NCI-H2171 treated with DMSO at 0.1 percent for 48 hours (cell line): ENCODE measurements at regions not wholly inside any gene's neighbourhood (a gene's known extent, or its start where the extent isn't known, plus 50 kb on each side); places are given as distances from the start of the nearest gene placed in this dataset.
A peak's percentile ranks its signal among the peaks of the same experiment; 100 is the strongest.

Experiments
- DNase-seq: peaks from one replicate; lab custom pipeline; 2025; lab: John Stamatoyannopoulos, UW

DNA sequence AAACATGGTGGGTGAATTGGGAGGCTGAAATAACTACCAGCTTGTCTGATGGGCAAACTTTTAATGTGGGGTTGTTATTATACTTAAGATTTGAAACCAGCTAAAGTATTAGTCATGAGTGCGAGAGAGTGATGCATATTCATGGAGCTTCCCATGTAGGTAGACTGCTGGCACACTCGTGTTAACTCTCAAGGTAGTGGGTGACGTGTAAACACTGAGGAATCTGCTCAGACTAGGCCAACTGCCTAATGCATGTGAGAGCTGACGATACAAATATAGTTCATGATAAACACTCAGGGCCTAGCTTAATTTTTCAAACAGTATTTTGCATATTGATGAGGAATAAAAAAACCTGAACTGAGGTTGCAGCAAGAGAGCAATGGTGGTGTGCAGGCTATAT is 1165.7 kb upstream of the PIK3C3 start:
- no peak for DNase-seq

DNA sequence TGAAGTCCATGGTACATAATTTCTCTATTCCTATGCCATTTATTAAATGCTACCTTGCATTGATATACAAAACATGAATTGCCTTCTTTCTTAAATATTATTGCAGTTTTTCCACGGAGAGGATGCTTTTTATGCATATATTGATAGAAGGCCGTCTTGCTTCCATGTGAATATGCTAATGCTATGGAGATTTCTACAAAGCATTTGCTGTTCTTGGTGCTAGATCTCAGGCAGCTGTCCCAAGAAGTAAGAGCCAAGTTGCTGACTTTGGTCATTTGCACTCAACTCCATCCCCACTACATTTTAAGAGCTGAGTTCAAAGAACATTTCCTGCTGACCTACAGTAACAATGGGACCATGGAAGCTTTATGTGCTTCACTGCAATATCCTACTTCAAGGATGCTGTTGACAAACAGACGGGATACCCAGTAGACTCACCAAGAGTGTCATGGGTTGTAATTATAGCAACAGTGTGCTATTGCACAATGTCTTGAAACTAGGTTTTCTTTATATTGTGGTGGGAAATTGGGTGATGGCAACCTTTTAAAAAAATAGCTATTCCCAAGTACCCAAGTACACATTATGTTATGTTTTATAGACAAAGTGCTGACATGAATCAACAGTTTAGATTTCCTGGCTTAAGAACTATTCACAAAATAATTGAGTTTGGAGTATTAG is 1172.4 kb upstream of the PIK3C3 start:
- no peak for DNase-seq

DNA sequence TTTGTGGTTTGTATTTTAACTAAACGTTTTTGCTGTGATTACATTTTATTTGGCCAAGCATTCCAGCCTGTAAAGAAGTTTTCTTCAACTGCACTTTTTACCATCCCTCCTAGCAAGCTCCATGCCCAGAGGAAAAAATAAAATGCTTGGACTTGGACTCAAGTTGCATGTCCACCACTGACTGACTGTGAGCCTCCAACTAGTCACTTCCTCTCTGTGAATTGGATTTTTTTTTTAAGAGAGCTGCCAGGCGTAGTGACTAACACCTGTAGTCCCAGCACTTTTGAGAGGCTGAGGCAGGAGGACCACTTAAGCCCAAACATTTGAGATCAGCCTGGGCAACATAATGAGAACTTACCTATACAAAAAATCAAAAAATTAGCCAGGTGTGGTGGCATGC is 1185.2 kb upstream of the PIK3C3 start:
- DNase-seq = no peak

DNA sequence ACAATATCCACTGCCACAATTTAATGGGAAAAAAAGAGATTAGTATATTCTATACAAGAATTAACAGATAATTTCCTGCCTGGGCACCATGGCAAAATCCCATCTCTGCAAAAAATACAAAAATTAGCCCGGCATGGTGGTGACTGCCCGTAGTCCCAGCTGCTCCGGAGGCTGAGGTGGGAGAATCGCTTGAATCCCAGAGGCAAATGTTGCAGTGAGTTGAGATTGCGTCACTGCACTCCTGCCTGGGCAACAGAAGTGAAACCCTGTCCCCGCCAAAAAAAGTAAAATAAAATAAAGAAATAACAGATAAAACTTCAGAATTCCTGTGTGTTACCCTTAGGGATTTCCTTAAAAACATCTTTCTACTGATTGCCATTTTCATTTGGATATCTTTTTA is 1194.8 kb upstream of the PIK3C3 start:
- DNase-seq = no peak

- no peak for DNase-seq
These were observed 1200.6 kb upstream of the PIK3C3 start for GRCh38 chr18:40754477-40754876.

- no peak for DNase-seq
These were observed 1202.7 kb upstream of the PIK3C3 start for GRCh38 chr18:40752316-40752715.

DNA sequence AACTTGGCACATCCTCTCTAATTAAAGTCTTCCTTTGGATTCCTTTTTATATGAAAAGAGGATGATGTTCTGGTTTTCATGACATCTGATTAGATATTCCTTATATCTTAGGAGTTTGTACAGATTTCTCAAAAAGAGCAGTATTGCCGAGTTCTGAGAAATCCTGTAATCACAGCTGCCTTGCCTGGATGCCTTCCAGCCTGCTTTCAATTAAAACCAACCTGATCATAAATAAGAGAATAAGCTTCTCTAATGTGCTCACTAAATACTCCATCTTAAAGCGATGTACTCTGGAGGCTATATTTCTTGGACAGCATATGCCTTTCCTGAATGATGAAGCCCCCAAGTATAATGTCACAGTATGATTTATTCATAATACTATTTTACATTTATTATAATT is 1203.8 kb upstream of the PIK3C3 start:
- no peak for DNase-seq

DNA sequence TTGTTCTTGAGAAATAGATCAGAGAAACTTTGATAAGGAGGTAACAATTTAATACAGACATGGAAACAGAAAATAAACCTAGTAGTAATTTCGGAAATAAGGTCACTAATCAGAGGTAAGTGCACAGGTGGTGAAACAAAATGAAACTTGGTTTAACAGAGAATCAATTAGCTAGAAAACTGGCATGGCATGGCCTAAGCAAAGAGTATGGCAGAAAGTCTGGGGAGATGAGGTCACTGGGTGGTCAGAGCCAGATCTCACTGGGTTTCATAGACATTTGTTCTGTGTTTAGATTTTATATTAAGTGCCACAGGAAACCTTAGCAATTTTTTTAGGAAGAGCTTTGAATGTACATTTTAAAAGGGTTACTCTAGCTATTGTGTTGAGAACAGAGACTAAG is 1216.0 kb upstream of the PIK3C3 start:
- no peak for DNase-seq

- DNase-seq = no peak
These were observed 1216.6 kb upstream of the PIK3C3 start for GRCh38 chr18:40738321-40738880.

DNA sequence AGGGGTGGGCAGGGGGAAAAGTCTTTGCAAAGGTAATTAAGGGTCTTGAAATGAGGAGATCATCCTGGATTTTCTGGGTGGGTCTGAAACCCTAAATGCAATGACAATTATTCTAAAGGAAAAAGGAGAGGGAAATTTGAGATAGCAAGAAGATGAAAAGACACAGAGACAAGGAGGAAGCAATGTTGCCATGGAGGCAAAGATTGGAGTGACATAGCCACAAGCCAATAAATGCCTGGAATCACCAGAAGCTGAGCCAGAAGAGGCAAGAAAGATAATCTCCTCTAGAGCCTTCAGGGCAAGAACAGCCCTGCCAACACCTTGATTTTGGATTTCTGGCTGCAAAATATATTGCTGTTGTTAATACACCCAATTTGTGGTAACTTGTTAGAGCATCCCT is 1246.3 kb upstream of the PIK3C3 start:
- no peak for DNase-seq

DNA sequence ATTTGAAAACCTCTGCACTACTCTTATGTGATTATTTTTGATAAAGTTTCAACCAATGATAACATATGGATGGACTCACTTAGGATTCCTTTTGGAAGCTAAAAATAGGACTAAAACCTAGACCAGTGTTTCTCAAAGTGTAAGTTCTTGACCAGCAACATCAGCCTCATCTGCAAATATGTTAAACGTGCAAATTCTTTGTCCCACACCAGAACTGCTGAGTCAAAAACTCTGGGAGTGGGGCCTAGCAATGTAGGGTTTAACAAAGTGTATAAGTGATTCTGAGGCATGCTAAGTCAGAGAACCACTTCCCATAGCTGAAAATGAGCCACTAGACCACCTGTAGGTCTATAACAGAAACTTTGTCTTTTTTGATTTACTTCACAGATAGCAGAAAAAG is 1247.2 kb upstream of the PIK3C3 start:
- no peak for DNase-seq

DNA sequence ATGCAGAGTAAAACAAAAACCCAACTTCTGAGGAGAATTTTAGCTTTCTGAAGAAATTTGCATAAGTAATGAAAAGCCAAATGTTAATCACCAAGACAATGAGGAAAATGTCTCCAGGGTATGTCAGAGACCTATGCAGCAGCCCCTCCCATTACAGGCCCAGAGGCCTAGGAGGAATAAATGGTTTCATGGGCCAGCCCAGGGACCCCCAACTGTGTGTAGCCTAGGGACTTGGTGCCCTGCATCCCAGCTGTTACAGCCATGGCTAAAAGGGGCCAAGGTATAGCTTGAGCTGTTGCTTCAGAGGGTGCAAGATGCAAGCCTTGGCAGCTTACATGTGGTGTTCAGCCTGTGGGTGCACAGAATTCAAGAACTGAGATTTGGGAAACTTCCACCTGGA is 1256.9 kb upstream of the PIK3C3 start:
- DNase-seq = no peak

DNA sequence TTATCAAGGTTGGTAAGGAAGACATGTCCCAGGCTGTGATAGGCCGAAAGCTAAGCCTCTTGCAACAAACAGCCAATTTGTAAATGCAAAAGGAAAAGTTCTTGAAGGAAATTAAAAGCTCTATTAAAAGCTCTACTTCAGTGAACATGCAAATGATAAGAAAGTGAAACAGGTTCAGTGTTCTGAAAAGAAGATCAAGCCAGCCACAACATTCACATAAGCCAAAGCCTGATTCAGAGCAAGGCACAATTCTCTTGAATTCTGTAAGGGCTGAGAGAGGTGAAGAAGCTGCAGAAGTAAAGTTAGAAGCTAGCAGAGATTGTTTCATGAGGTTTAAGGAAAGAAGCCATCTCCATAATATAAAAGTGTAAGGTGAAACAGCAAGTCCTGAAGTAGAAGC is 1259.5 kb upstream of the PIK3C3 start:
- DNase-seq = no peak

- DNase-seq = no peak
These were observed 1262.2 kb upstream of the PIK3C3 start for GRCh38 chr18:40692871-40693270.

DNA sequence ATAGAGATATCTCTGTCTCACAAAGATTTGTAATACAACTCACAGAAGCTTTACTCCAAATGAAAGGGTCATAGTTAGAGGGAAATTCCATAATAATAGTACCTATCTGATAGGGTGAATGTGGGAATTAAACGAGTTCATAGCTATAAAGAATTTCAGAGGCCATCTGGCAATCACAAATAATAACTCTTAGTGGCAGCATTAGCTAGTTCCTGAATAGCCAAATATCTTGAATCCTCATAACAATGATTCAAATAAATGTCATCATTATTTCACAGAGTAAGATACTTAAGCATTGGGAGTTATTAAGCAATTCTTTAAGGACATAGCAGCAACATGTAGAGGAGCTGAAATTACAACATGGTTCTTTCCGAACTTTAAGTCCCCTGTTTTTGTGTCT is 1265.0 kb upstream of the PIK3C3 start:
- DNase-seq = no peak

- DNase-seq = no peak
These were observed 1267.6 kb upstream of the PIK3C3 start for GRCh38 chr18:40687399-40687798.

GRCh38 chr18:40686836-40687235 is 1268.2 kb upstream of the PIK3C3 start:
- no peak for DNase-seq

- DNase-seq = no peak
These were observed 1269.8 kb upstream of the PIK3C3 start for GRCh38 chr18:40685219-40685618.

GRCh38 chr18:40678318-40678717 is 1276.7 kb upstream of the PIK3C3 start:
- DNase-seq = no peak

DNA sequence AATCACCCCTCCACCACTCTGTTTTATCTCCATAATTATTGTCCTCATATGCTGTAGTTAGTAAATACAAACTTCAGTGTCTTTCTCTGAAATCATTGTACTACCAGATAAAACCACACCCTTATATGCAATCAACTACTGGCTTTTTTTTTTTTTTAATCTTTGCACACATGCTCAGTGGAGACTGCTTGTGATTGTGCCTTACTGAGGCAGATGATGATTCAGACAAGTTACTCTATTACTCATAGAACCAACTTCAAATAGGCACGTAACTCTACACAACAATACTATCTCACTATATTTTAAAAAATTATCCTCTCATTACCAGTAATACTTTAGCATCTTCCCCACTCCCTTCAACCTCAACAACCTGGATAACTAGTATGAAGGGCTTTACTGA is 1278.4 kb upstream of the PIK3C3 start:
- DNase-seq = no peak

GRCh38 chr18:40673150-40673549 is 1281.9 kb upstream of the PIK3C3 start:
- DNase-seq = peak; percentile 73

DNA sequence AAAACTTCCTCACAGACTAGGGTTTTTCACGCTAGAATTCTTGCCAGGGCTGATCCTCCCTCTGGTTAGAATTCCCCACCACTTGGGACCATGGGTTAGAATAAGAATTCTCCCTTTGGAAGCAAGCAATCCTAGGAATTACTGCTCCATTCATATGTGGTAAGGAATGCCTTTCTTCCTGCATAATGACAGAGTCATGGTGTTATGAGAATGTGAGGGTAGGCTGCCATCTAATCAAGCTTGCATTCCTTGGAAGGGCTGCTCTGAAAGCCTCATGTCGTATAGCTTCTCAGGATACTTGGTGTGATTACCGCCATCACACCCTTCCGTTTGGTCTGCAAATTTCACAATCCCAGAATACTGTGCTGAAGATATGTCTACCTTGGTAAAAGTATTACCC is 1282.4 kb upstream of the PIK3C3 start:
- no peak for DNase-seq

DNA sequence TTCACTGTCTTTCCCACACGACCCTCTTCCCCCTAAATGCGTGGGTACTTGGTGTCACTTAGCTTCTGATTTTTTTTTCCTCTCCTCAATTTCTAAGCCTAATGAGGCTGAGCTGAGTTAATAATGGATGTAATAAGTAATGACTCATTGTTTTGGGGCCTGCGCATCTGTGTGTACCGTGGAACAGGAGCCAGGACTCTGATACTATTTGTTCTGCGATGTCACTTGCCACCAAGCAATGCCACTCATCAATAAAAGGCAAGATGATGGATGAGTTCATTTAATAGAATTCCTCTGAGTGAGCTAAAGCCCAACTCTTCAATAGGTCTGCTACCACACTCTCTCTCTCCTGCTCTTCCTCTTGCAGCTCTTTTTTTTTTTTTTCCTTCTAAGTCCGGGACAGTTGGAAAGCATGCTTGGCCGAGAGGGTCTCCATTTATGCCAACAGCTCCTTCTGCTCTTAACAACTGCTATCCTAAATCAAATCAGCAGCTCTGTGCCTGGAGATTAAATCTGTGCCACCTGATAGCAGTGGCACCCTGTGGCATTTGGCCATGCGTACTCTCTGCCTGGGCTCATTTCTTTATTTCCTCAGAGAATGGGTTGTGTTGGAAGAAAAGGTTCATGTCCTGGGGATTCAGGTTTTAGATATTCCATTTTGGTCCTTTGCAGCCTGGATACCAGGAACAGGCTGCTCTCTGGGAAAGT is 1284.2 kb upstream of the PIK3C3 start:
- peak; percentile 74 for DNase-seq
